GM10266 (cell line): ENCODE measurements at regions not wholly inside any gene's neighbourhood (a gene's known extent, or its start where the extent isn't known, plus 50 kb on each side); places are given as distances from the start of the nearest gene placed in this dataset.

ENCODE experiments used
- DNase-seq: peaks from one replicate; pipeline ENCODE4 v3.0.0; 2012; ENCODE audit errors: extremely low spot score
- CTCF ChIP-seq: IDR thresholded peaks from 2 replicates; pipeline ENCODE4 v1.5.1; 2012; ENCODE audit warnings: mild to moderate bottlenecking, low read depth; ENCODE audit not compliant: control insufficient read depth, insufficient read depth; ENCODE audit errors: missing control alignments

GRCh38 chr17:14780097-14780651 is 479.3 kb downstream of the HS3ST3B1 start:
- no peak for DNase-seq
- TF ChIP-seq CTCF, result no peak

GRCh38 chr17:14779241-14779640 is 478.4 kb downstream of the HS3ST3B1 start:
- no peak for DNase-seq
- no peak for TF ChIP-seq CTCF

GRCh38 chr17:14777291-14777690 is 476.4 kb downstream of the HS3ST3B1 start:
- no peak for DNase-seq
- no peak for TF ChIP-seq CTCF

- DNase-seq, result no peak
- no peak for TF ChIP-seq CTCF
Observed at GRCh38 chr17:14776791-14777190, 475.9 kb downstream of the HS3ST3B1 start.

GRCh38 chr17:14775731-14776492 is 475.0 kb downstream of the HS3ST3B1 start:
- no peak for TF ChIP-seq CTCF

GRCh38 chr17:14774774-14775173 is 473.9 kb downstream of the HS3ST3B1 start:
- no peak for DNase-seq
- no peak for TF ChIP-seq CTCF

More at GRCh38 chr17:14775731-14776492, 475.0 kb downstream of the HS3ST3B1 start:
- DNase-seq, result no peak

GRCh38 chr17:14772776-14773175 is 471.9 kb downstream of the HS3ST3B1 start:
- DNase-seq, result no peak
- no peak for TF ChIP-seq CTCF
